NCI-H2107 treated with DMSO at 0.1 percent for 48 hours (cell line): ENCODE measurements at regions not wholly inside any gene's neighbourhood (a gene's known extent, or its start where the extent isn't known, plus 50 kb on each side); places are given as distances from the start of the nearest gene placed in this dataset.

Experiments used
- DNase-seq: peaks from one replicate; lab custom pipeline; 2025; ENCODE audit not compliant: unreplicated experiment; lab: John Stamatoyannopoulos, UW

- DNase-seq = no peak
Measured at GRCh38 chr6:137434640-137435039, 59.6 kb downstream of the OLIG3 start.

GRCh38 chr6:137432054-137432611 lies 62.1 kb downstream of the OLIG3 start:
- no peak for DNase-seq

GRCh38 chr6:137430954-137431353 lies 63.2 kb downstream of the OLIG3 start:
- no peak for DNase-seq

- no peak for DNase-seq
Measured at GRCh38 chr6:137427656-137428290, 66.4 kb downstream of the OLIG3 start.

DNA sequence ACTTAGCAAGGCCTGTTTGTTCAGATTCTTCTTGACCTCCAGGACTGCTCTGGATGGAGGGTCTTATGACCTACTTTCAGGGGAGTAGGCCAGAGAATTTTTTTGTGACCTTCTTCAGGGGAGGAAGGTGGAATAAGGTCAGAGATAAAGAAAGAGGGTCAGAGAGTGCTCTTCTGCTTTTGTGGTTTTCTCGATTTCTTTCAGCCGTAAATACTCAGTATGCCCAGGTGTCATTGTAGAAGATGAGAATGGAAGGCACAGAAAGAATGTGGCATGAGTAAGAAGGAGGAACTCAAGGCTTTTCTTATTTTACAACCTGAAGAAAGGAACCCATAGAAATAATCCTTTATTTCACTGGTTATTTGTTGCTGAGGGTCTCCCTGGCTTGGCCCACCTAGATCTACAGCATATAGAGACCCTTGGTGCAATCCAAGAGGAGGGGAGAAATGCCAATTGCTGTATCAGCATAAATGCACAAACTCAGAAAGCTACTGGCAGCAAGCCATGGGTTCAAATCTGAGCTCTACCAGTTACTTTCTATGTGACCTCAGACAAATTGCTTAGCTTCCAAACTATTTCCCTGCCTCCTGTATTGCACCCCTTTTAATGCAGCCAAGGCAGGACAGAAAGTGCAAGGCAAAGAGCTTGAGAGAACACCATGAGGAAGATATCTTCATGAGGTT lies 68.0 kb downstream of the OLIG3 start:
- DNase-seq = no peak

- DNase-seq = no peak
Measured at GRCh38 chr6:137424251-137424650, 69.9 kb downstream of the OLIG3 start.

GRCh38 chr6:137423451-137424168 lies 70.6 kb downstream of the OLIG3 start:
- DNase-seq = no peak

GRCh38 chr6:137417396-137417795 lies 76.8 kb downstream of the OLIG3 start:
- DNase-seq = no peak

DNA sequence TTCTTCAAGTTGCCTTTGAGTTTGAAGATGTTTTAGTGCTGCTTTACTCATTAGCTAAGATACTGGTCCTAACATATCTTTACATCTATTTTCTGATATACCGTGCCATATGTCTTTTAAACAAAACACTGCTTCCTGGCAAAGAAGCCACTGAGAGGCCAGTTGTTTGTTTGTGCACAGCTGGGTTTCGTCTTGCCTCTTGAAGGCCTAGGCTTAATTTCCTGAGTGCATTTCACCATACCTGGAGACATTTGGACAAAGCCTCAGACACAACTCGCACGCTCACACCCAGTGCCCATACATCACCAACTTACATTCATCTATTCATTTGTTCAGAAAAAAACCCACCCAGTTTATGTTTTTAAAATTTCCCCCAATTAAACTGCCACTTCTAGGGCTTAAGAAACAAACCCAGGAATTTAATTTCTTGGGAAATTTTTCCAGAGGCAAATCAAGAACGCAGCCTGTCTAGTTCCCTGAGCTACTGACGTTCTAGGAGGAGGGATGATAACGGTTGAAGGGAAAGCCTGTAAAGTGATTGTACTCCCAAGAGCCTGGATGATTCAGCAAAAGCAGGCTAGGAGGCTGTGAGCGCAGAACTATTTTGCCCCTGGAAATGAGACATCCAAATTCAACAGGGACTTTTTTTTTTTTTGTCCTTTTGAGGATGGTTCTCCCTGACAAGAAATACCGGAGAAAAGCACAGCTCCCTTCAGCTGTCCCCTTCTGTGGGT lies 77.7 kb downstream of the OLIG3 start:
- no peak for DNase-seq

DNA sequence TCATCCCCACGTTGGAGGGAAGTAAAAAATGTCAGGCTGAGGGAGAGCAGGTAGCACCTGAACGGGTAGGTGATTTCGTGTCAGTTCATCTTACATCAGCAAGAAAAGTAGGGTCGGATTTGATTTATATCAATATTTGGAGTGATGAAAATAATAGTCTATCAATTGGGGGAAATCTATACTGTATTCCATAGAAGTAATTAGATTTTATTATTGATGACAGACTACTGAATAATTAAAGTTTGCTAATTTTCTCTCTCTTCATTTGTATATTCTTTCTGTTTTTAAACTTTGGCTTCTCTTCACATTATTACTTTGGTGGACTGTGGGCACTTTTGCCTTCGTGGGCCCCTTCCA lies 78.4 kb downstream of the OLIG3 start:
- no peak for DNase-seq

DNA sequence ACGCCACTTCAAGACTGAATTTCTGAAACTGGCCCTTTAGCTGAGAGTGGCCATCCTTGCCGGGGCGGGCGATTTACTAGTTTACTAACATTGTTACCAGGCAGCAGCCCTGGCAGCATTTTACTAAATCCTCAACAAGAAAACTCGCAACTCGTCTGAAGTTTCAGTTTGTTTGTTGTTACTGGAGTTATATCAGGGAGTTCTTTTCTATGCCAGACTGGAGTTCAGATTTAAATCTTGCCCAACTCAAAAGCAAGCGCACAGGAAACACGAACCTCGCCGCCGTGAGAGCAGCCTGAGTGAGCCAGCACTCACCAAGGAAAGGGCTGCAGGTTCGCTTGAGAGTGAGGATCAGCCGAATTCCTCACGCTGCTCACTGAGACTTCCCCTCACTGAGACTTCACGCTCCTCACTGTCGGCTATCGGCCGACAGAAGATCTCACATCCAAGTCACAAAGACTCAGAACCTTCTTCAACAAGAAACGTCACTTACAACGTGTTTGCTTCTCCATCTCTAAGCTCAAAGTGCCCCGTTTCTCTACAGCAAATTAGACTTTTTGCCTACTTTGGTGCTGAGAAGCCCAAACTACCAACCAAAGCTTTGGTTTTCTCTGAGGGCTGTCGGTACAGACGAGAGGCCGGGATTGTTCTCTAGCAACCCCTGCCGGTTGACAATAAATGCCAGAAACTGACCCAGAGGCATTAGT lies 78.9 kb downstream of the OLIG3 start:
- no peak for DNase-seq

DNA sequence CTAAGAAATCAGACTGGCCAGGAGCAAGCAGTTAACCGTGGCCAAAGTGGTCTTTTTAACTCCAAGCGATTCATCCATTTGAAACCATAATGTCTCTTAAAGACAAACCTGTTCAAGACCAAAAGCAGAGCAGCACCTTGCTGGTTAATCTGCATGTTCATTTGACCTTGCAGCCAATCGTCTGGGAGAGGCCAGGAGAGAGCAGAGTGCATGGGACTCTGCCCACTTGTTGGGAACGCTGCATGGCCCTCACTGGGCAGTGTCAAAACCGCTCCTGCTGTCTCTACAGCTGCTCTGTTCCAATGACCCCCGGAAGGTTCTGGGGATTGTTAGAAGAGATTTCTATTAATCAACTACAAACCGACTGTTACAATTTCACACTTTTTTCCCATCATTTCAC lies 79.6 kb downstream of the OLIG3 start:
- DNase-seq = no peak

DNA sequence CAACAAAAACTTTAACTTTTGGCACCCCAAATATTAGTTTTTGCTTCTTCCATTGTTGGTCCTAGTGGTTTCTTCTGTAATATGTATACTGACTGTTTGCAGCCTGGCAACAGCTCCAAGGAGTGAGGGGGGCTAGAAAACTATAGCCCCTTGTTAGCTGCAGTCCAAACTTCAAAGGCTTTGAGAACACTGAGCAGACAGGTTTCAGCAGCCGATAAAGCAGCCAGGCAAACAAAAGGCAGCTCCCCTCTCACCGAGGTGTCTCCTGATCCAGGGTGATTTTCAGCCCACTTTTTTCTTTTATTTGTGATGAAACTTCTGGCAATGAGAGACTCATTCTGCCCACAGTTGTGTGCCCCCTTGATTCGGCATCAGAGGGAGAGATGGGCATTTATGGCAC lies 80.7 kb downstream of the OLIG3 start:
- DNase-seq = no peak

DNA sequence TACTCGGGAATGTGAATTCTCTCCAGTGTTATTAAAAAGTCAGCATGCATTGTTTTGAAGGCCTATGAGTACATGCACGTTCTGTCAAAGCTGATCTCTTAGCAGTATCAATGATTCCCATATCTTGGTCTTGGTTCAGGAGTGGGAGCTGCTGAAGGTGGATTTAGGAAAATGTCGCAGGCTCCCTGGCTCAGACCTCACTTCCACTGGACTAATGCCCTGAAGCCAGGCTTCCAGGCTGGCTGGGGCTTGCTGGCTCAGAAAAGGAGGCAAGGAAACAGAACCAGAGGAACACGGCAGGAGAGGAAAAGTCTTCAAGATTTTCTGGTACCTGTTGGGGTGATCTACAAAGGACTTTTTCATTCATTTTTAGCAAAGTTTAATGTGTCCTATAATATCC lies 81.6 kb downstream of the OLIG3 start:
- DNase-seq = no peak

GRCh38 chr6:137409266-137409777 lies 84.9 kb downstream of the OLIG3 start:
- DNase-seq = no peak

DNA sequence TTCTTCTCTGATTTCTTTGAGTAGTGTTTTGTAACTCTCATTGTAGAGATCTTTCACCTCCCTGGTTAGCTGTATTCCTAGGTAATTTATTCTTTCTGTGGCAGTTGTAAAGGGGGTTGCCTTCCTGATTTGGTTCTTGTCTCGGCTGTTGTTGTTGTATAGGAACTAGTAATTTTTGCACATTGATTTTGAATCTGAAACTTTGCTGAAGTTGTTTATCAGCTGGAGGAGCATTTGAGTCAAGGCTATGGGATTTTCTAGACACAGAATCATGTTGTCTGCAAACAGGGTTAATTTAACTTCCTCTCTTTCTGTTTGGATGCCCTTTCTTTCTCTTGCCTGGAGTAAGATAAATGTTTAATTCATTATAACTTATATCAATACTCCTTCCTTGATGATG lies 86.4 kb downstream of the OLIG3 start:
- no peak for DNase-seq

DNA sequence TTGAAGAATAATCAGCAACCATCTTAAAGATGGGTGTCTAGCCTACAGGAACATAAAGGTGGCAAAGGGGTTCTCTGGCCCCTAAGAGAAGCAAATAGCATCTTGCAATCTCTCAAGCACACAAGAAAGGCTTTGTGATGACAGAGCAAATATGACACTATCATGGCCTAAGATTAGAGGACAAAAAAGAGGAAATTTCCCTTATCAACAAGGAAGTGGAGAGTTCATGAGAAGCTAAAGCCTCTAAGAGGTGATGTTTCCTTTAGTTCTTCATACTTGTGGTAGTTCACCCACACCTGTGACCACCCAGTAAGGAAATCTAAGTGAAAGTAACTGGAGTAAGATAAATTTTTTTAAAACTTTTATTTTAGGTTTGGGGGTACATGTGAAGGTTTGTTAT lies 88.4 kb downstream of the OLIG3 start:
- DNase-seq = no peak

GRCh38 chr6:137403855-137404254 lies 90.3 kb downstream of the OLIG3 start:
- no peak for DNase-seq

DNA sequence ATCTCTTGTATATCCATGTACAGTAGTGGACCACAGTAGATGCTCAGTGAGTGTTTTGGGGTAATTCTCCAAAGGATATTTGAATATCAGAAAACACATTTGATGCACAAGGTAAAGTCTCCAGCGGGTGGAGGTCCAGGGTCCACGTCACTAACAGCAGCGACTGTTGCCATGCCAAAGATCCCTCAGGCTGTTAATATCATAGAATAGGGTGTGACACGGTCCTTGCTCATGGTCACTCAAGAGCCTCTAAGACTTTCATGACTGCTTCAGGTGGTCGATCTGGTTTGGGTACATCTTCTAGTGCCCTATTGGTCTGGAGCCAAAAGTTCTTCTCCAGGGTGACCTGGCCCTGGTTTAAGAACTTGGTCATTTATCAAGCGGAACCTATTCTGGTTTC lies 90.8 kb downstream of the OLIG3 start:
- no peak for DNase-seq

GRCh38 chr6:137402143-137402680 lies 92.0 kb downstream of the OLIG3 start:
- DNase-seq = no peak
